GM12891 (cell line): ENCODE measurements at regions not wholly inside any gene's neighbourhood (a gene's known extent, or its start where the extent isn't known, plus 50 kb on each side); places are given as distances from the start of the nearest gene placed in this dataset.

ENCODE experiments used
- POLR2A ChIP-seq: IDR thresholded peaks from 2 replicates; pipeline ENCODE4 v1.6.1; 2011; ENCODE audit warnings: low read depth, low read length, control low read depth
- POLR2AphosphoS5 ChIP-seq: IDR thresholded peaks from 2 replicates; pipeline ENCODE4 v1.6.1; 2011; ENCODE audit warnings: low read depth, low read length, control low read depth
- SPI1 ChIP-seq: IDR thresholded peaks from 2 replicates; pipeline ENCODE4 v1.6.1; 2011; ENCODE audit warnings: low read depth, low read length, control low read depth
- TAF1 ChIP-seq: IDR thresholded peaks from 2 replicates; pipeline ENCODE4 v1.6.1; 2011; ENCODE audit warnings: low read depth, low read length, control low read depth

GRCh38 chr6:140070846-140071473 is 696.5 kb upstream of the CITED2 start:
- TF ChIP-seq POLR2AphosphoS5 (no peak), TAF1 (no peak), POLR2A (no peak), SPI1 (no peak)
